ENCODE measurements at regions not wholly inside any gene's neighbourhood (a gene's known extent, or its start where the extent isn't known, plus 50 kb on each side); places are given as distances from the start of the nearest gene placed in this dataset.
"Not testable (repeated sequence)": the region's sequence is repeated elsewhere in the genome, so short reads cannot be mapped to it uniquely, and the experiment has no call there.

DNA sequence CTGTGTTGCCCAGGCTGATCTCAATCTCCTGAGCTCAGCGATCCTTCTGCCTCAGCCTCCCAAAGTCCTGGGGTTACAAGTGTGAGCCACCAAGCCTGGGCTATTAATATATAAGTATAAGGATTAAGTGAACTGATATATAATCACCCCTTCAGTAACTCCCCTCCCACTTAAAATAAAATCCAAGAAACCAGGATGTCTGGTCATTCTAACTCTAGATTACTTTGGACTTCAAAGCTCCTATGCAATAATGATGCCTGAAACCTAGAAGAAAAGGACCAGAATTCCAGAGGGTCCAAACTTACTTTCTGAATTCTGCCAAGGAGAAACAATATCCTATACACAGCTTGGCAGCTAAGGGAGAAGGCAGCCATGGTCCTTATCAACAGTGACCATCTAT lies 206.8 kb upstream of the ZNF217 start:
- no peak for DNase-seq (ENCODE audit: low spot score)

DNA sequence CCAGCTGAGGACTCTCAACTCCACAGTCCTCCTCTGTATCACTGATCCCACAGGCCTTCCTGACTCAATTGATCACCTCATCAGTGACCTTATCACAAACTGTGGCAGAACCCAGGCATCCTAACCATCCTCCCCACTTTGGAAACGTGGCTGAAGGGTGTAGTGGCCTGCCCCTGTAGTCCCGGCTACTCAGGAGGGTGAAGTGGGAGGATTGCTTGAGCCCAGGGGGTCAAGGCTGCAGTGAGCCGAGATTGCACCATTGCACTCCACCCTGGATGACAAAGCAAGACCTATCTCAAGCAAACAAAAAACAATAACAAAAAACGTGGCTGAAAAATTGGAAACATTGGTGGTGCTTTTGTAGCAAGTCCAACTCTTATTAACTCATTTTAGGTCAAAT lies 203.4 kb upstream of the ZNF217 start:
- DNase-seq (ENCODE audit: low spot score) = no peak

- no peak for DNase-seq (ENCODE audit: low spot score)
These were observed 201.5 kb upstream of the ZNF217 start for GRCh38 chr20:53795170-53795569.

GRCh38 chr20:53794529-53795115 lies 201.0 kb upstream of the ZNF217 start:
- no peak for DNase-seq (ENCODE audit: low spot score)

DNA sequence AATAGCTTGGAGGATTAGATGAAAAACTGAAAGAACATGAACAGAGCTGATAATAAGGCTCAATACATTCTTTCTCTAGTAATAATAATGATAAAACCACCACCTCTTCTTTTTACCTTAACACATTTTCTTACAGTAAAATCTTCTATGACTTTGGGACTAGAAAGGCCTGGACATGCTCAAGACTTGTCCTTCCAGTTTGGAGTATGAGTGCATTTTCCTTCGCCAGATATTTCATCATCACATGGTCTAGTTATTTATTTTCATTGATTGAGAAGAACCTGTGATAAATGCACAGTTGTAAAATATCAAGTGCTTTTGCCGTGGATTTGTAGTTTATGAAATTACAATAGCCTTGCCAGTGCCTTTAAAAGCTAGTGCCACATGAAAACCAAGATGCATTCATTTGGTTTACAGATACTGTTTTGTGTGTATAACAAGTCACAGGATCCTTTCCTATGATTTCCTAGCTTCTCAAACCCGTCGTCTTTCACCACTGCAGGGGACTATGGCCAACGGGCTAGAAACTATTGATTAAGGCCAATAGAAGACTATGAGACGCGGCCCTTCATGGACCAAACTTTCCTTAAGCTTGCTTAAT lies 200.2 kb upstream of the ZNF217 start:
- DNase-seq (ENCODE audit: low spot score) = no peak

DNA sequence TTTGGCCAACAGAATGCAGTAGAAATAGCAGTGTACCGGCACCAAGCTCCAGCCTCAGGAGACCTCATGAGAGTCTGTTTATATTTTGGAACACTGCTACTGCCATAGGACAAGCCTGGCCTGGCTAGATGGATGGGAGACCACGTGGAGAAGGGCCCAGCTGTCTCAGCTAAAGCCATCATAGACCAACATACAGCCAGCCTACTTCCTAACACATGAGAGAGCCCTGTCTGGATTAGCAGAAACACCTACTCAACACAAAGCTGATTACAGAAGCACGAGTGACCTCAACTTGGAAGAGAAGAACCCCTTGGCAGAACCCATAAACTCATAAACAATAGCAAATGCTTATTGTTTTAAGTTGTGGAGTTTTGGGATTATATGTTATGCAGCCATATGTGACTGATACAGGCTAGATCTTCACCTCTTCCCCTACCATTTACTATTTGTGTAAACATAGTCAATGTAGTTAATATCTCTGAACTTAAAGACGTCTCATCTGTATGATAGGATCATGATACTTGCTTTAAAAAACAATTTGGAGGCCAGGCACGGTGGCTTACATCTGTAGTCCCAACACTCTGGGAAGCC lies 199.4 kb upstream of the ZNF217 start:
- DNase-seq (ENCODE audit: low spot score) = no peak

DNA sequence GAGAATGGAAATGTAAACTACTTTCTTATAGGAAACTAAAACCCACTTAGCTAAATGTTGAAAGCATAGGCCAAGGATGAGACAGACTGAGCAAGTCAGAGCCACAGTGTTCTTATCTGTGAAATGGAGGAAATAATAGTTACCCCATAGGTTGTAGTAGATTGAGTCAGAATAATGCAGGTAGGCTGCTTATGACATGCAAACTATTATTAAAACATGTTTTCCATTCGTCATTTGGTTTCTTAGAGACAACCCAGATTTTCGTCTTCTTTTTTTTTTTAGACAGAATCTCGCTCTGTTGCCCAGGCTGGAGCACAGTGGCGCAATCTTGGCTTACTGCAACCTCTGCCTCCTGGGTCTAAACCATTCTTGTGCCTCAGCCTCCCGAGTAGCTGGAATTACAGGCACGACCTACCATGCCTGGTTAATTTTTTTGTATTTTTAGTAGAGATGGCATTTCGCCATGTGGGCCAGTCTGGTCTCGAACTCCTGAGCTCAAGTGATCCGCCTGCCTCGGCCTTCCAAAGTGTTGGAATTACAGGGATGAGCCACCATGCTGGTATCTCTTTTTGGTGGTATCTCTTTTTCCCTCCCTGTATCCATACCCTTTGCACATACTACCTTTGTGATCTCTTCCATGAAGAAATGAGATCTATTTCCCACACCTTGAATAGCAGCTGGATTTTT lies 196.5 kb upstream of the ZNF217 start:
- no peak for DNase-seq (ENCODE audit: low spot score)

DNA sequence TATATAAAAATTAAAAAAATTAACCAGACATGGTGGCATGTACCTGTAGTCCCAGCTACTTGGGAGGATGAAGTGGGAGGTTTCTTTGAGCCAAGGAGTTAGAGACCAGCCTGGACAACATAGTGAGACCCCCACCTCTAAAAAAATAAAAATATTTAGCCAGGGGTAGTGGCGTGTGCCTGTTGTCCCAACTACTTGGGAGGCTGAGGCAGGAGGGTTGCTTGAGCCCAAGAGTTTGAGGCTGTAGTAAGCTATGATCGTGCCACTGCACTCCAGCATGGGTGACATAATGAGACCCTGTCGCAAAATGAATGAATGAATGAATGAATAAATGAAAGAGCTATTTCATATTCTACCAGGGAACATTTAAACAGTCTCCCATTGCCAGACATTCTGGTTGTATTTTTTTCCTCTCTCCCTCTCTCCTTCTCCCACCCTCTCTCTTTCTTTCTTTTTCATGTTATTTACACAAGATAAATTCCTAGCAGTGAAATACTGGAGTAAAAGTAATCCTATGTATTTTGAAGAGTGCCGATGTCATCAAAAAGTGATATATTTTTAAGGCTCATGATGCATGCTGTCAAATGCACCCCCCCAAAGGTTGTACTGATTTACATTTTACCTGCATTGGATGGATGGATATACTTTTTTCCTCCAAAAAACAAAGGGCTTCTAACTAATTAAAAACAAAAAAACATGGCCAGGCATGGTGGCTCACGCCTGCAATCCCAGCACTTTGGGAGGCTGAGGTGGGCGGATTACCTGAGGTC lies 194.8 kb upstream of the ZNF217 start:
- DNase-seq (ENCODE audit: low spot score) = no peak

- DNase-seq (ENCODE audit: low spot score) = not testable (repeated sequence)
These were observed 193.9 kb upstream of the ZNF217 start for GRCh38 chr20:53787491-53787931.

DNA sequence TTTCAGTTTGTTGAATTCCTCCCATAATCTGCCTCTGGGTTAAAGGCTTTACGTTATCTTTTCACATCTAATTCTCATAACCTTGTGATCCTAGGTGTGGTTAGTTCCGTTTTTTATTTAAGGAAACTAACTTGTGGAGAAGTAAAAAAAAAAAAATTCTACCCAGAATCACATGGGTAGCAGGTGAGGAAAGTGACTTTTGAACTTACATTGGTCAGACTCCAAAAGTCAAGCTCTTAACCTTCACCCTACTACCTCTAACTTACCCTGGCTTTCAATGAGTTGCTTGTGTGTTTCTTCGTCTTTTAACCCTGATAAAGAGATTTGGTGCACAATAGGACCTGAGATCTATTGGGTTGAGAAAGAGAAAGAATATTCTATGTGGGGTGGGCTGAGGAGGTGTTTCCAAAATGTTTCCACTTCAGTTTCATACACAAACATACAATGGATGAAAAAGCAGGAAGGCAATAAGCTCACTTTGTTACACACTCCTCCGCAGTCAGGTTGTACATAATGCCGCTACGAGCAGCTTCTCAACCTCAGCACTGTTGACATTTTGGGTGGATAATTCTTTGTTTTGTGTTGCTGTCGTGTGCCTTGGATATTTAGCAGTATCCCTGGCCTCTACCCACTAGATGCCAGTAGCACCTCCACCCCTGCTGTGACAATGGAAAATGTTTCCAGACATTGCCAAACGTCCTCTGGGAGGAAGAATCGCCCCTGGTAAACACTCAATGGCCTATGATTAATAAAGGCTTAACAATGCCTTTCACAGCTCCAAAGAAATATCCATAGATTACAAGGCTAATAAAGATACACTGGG lies 193.0 kb upstream of the ZNF217 start:
- no peak for DNase-seq (ENCODE audit: low spot score)

GRCh38 chr20:53786071-53786444 lies 192.4 kb upstream of the ZNF217 start:
- DNase-seq (ENCODE audit: low spot score) = no peak

DNA sequence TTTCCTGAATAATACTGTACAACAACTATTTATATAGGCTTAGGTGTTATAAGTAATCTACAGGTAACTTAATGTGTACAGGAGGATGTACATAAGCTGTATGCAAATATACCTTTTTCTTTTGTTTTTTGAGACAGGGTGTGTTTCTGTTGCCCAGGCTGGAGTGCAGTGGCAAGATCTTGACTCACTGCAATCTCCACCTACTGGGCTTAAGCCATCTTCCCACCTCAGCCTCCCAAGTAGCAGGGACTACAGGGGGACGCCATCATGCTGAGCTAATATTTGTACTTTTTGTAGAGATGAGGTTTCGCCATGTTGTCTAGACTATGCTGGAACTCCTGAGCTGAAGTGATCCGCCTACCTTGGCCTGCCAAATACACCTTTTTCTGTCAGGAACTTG lies 191.7 kb upstream of the ZNF217 start:
- DNase-seq (ENCODE audit: low spot score) = no peak

GRCh38 chr20:53783768-53784167 lies 190.1 kb upstream of the ZNF217 start:
- no peak for DNase-seq (ENCODE audit: low spot score)

DNA sequence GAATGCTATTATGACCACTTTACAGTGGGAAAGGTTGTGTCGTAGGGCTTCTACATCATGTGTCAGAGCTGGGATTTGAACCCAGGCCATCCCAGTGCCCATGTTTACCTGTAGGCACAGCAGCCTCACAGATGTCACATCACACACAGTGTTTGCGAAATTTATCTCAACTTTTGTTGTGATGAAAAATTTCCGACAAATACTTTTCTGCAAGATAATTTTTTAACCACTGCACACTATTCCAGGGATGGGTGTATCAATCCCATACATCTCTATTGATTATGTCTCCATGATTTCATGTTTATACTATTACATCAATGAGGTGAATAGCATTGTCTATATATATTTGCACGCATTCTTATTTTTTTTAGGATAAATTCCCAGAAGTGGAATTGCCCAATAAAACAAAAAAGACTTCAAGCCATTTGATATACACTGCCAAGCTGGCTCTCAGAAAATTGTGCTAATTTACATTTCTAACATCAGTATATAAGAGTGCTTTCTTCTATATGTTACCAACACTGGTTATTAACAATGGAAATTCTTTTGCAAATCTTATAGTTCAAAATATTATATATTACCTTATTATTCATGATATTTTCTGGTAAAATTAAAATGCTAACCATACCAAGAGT lies 189.1 kb upstream of the ZNF217 start:
- DNase-seq (ENCODE audit: low spot score) = no peak

GRCh38 chr20:53779822-53780221 lies 186.2 kb upstream of the ZNF217 start:
- DNase-seq (ENCODE audit: low spot score) = no peak

GRCh38 chr20:53778736-53779135 lies 185.1 kb upstream of the ZNF217 start:
- DNase-seq (ENCODE audit: low spot score) = no peak

DNA sequence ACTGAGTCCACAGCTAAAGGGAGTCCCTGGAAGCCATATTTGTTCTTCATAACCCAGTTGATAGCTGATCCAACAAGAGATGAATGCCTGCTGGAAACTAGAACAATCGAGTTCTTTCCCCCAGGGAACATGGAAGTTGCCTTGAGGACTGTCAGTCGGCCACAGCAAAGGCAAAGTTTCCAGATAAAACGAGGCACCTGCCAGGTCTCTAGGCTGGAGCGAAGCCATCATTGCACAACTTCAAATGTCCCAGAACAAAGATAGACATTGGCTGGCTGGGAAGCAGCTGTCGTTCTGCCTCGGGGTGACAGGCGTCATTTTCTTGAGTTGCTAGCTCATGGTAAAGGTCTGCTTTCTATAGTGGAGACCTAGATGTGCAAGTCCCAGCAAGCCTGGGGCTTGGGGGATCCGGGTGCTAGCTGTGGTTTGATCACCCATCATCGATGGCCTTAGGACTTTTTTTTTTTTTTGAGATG lies 184.4 kb upstream of the ZNF217 start:
- DNase-seq (ENCODE audit: low spot score) = no peak

GRCh38 chr20:53777402-53777801 lies 183.8 kb upstream of the ZNF217 start:
- not testable (repeated sequence) for DNase-seq (ENCODE audit: low spot score)

- no peak for DNase-seq (ENCODE audit: low spot score)
These were observed 183.2 kb upstream of the ZNF217 start for GRCh38 chr20:53776858-53777257.

GRCh38 chr20:53774461-53775203 lies 181.0 kb upstream of the ZNF217 start:
- DNase-seq (ENCODE audit: low spot score) = no peak

All from NAMALWA (cell line).